NCI-H460 (cell line): ENCODE measurements at regions not wholly inside any gene's neighbourhood (a gene's known extent, or its start where the extent isn't known, plus 50 kb on each side); places are given as distances from the start of the nearest gene placed in this dataset.
A peak's percentile ranks its signal among the peaks of the same experiment; 100 is the strongest.
"Not testable (repeated sequence)": the region's sequence is repeated elsewhere in the genome, so short reads cannot be mapped to it uniquely, and the experiment has no call there.

ENCODE experiments used
- DNase-seq: peaks from one replicate; pipeline ENCODE4 v3.0.0-alpha.2; 2016; ENCODE audit warnings: low read depth; ENCODE audit errors: extremely low read depth

DNA sequence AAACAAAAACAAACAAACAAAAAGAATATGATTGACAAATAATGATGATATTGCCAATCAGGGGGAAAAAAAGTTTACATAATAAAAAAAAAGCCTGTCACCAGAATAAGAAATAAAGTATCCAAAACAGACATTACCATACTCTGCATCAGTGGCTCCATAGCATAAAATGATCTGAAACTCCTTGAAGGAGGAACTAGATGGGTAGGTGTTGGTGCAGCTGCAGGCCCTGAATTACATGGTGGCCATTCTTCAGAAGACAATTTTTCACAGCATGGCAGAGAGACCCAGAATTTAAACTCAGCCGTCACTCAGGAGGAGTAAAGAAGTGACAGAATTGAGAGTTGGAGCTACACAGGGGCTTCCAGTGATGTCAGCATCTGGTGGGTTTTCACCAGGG is 60.2 kb downstream of the GLUL start:
- DNase-seq: no peak

DNA sequence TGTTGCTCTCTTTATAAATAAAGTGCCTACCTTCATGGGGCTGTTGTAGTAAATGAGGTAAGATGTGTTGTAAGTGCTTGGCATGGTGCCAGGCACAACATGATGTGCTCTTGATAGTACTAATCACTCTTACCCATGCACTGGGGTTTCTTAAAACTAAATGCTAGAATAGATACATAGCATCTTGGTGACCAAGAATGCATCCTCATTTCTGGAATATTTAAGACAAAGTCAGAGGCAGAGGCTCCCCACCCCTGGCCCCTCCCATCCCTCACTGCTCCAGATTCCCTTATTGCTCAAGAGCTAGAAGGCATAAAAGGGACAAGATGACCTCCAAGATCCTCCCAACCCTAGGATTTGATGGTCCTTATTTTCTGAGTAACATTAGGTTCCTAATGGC is 61.3 kb downstream of the GLUL start:
- no peak for DNase-seq

DNA sequence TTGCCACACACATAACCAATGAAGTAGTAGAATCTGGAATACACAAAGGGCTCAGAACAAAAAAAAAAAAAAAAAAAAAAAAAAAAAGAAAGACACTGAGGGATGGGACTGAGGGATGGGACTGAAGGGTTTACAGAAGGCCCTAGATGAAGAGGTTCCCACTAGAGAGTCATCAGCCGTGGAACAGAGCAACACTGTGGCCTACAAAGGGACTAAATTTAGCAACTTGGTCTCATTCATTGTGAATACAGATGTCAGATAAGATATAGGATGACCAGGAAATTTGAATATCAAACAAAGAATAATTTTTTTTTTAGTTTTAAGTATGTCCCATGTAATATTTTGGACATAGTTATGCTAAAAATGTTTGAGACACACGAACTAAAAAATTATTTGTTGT is 62.1 kb downstream of the GLUL start:
- DNase-seq: no peak

DNA sequence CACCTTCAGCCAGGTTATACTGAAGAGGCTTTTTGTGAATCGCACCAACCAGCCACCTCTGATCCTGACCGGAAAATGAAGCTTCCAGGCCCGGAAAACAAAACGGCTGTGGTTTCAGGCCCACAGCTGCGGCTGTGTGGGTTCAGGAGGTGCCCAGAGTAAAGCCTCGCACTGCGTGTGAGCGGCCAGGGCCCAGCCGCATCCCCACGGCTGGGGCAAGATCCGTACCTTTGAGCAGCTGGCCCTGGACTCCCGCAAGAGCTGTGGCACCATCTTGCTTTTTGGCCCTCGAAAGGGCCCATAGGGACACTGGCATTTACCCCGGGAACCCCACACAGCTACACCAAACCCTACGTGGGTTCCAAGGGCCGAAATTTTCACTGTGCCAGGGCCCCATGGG is 63.0 kb downstream of the GLUL start:
- DNase-seq: no peak

DNA sequence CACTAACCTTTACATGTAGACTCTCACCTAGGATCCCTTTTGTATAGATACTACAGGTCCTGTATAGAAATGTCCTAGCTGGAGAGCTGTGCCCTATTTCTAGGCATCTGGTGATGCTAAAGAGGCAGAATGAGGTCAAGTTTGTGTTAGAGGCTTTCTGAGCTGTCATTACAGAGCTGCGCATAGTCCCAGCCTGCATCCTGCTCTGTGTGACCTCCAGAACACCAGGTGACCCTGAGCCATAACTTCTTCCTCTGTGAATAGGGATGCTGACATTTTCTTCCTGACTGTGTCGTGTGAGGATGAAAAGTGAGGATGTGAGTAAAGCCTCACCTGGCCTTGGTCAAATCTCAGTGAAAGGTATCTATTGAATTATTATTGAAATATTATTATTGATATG is 66.3 kb downstream of the GLUL start:
- no peak for DNase-seq

DNA sequence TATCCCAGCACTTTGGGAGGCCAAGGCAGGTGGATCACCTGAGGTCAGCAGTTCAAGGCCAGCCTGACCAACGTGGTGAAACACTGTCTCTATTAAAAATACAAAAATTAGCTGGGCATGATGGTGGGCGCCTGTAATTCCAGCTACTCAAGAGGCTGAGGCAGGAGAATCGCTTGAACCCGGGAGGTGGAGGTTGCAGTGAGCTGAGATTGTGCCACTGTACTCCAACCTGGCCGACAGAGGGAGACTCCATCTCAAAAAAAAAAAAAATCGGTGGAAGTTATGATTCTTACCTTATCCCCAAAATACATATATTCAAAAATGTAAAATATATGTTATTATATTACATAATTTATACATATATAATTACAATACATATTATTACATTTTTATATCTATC is 70.1 kb downstream of the GLUL start:
- not testable (repeated sequence) for DNase-seq

DNA sequence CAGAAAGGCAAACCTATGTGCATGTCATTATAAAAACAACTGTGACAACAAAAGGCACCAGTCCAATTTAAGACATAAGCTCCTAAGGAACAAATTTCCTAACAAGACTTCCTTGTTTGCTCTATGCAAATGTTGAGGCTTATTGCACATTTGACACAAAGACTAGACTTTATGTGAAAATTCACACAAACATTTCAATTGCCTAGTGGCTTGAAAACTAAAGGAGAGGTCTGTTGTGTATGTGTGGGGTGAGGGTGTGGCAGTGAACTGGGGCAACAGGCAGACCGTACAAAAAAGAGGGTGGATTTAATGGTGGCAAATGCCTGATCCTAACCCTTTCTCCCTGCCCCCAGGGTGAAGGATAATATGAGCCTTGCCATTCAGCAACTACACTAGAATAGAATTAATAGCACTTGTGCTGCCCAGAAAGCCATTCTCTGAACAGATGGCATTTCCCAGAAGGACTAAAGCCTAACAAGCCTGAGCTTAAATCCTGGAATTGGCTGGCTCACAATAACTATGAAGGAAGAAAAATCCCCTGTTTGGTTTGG is 73.9 kb downstream of the GLUL start:
- DNase-seq: peak; percentile 27

DNA sequence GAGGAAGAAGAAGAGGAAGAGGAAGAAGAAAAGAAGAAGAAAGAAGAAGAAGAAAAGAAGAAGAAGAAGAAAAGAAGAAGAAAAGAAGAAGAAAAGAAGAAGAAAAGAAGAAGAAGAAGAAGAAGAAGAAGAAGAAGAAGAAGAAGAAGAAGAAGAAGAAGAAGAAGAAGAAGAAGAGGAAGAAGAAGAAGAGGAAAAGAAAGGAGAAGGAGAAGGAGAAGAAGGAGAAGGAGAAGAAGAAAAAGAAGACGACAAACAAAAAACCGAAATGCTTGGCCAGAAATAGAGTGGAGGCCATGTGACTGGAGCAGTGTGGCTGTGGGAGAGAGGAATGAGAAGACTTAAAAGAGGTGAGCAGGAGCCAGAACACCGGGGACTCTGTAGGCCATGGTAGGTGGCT is 75.1 kb downstream of the GLUL start:
- DNase-seq: not testable (repeated sequence)

DNA sequence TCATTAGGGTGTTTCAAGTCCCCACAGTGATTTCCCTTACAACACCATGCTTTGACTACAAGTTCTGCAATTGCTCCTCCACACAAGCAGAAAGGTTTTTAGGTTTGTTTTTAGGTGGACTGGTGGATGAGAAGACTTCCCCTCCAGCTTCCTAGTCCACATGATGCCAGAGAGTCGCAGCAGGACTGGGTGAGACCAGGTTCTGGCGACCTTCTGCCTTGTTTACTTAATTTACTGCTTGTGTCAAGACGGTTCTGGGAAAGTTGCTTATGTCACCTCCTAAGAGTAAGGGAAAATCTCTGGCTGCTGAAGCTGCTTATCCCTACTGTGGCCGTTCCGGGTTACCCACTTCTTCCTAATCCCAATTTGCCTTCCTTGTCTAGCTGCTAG is 76.4 kb downstream of the GLUL start:
- DNase-seq: no peak

DNA sequence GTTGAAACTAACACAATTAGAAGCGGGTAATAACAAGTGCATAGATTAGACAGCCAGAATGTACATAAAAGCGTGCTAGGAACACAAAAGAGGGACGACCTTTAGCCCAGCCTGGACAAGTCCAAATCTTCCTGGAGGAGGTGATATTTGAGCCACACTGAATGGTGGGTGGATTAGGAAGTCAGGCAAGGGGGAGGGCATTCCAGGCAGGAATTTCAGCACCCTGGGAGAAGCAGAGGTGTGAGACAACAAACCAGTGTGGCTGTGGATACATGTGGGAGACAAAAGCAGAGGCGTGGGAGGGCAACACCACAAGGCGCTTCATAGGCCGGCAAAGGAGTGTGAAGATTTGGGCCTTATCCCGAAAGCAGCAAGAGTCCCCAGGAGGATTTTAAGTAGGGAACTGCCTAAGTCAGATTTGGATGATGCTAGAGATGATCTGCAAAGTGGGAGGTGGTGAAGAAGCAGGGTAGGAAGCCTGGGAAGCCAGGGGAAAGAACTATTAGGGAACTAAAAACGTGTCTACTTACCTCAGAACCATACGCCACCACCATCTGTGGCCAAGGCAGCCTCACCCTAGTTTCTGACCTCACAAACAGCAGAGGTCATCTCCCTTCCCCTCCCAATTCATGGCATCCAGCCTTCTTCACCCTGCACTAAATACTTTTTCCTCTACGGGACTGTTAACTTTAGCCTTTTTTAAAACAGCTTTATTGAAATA is 81.8 kb downstream of the GLUL start:
- DNase-seq: no peak

DNA sequence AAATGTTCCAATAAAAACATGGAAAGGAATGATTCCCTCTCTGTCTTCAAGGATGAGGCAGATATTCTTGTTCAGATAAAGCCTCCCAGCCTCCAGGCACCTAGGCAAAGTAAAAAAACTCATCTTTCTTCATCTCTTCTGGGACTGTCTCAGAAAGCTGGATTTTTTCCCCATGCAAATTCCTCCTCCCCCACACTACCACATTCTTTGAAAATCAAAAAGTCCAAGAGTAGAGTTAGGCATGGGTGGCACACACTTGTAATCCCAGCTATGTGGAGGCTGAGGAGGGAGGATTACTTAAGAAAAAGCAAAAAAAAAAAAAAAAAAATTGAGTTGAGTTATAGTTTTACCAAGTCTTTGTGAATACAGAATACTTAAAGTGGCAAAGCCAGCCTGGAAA is 82.8 kb downstream of the GLUL start:
- no peak for DNase-seq

DNA sequence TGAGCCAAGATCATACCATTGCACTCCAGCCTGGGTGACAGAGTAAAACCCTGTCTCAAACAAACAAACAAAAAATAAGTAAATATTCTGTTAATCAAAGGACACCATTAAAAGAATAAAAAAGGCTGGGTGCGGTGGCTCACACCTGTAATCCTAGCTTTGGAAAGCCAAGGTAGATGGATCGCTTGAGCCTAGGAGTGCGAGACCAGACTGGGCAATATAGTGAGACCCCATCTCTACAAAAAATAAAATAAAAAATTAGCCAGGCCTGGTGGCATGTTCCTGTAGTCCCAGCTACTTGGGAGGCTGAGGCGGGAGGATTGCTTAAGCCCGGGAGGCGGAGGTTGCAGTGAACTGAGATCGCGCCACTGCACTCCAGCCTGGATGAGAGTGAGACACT is 84.1 kb downstream of the GLUL start:
- DNase-seq: not testable (repeated sequence)

DNA sequence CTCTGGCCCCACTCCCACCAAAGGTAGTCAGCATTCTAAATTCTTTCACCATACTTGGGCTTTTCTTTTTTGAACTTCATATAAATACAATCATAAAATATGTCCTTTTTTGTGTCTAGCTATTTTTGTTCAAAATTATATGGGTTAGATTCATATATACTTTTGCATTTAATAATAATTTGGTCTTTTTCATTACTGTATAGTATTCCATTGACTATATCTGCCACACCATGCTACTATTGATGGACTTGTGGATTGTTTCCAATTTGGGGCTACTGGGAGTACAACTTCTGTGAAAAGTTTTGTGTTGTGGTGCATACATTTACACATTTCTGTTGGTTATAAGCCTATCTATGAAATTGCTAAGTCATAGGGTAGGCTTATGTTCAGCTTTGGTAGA is 85.7 kb downstream of the GLUL start:
- DNase-seq: no peak

DNA sequence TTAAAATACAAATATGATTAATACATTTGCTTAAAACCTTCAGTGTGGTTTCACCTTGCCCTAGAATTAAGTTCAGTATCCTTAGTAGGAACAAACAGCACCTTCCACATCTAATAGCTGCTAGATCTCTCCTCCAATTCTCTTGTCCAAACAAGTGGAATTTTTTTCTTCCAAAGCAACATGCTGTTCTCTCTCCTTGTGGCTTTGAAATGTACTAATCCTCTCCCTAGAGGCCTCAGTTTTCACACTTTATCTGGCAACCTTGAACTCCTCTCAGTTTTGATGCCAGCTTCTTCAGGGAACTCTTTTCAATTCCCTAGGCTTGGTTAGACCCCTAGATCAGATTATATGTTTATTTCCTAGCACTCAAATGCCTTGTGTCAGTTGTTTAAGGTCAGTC is 87.0 kb downstream of the GLUL start:
- DNase-seq: no peak

DNA sequence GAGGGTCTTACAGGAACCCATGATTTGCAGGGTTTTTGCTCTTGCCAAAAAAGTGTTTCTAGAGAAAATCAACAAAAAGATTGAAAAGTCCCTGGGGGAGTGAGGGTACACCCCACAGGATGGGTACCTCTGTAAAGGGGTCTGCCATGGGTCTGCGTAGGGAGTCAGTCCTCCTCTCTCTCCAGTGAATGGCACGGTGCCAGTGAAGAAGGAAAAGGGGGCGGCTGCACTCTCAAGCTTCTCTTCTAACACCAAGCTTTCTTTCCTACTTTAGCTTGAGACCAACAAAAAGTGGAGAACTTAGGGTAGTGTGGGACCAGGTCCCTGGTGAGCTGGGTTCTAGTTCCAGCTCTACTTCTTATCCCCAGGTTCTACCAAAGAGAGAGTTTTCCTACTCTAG is 87.4 kb downstream of the GLUL start:
- DNase-seq: no peak

DNA sequence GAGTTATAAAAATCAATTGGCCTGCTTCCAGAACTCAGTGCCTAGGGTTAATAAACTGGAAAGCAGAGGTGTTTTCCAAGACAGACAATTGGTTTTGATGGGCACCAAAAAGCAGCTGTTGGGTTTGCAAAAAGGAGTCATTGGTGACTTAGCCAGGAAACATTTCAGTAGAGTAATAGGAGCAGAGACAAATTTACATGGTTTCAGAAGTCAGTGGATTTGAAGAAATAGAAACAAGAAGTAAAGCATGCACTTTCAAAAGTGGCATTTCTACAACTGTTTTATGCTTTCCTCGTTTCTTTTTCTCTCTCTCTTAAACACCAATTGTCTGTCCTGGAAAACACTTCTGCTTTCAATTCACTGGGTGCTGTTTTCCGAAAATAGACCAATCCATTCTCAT is 87.8 kb downstream of the GLUL start:
- no peak for DNase-seq

DNA sequence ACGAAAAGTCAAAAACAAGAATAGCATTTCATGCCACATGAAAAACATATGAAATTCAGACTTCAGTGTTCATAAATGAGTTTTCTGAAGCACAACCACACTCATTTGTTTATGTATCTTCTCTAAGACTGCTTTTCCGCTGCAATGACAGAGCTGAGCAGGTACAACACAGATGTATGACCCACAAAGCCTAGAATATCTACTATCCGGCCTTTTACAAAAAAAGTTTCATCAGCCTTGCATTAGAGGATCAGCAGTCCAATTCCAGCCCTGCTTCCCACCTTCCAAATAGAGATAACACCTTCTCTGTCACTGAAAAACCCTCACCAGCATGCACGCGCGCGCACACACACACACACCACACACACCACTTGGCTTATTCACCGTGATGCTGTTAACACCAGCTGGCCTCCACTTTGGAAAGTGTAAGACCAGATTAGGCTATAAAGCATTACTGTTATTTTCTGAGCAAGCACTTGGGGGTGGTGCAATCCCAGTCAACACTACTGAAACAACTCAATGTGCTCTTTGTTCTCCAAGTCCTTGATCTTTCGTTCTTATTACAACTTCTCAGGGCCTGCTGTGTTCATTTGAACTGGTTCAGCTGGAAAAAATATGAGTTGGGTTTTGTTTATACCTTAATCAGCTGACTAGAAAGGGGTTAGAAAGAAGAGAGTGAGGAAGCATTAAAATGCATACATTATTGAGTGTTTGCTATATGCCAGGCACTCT is 90.0 kb downstream of the GLUL start:
- DNase-seq: no peak

DNA sequence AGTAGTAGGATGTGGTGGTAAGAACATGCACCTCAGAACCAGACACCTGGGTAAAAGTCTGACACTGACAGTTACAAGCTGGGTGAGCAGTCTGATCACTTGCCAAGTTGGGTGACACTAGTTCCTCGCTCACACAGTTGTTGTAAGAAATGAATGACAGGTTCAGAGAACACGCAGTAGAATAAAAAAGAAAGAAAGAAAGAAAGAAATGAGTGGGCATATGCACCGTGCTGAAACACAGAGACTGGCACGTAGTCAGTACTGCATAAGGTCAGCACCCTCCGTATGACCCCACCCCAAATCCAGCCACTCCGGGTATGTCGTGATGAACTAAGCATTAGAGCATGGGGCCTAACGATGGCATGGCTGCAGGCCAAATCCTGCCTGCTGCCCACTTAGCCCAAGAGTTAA is 90.6 kb downstream of the GLUL start:
- no peak for DNase-seq

DNA sequence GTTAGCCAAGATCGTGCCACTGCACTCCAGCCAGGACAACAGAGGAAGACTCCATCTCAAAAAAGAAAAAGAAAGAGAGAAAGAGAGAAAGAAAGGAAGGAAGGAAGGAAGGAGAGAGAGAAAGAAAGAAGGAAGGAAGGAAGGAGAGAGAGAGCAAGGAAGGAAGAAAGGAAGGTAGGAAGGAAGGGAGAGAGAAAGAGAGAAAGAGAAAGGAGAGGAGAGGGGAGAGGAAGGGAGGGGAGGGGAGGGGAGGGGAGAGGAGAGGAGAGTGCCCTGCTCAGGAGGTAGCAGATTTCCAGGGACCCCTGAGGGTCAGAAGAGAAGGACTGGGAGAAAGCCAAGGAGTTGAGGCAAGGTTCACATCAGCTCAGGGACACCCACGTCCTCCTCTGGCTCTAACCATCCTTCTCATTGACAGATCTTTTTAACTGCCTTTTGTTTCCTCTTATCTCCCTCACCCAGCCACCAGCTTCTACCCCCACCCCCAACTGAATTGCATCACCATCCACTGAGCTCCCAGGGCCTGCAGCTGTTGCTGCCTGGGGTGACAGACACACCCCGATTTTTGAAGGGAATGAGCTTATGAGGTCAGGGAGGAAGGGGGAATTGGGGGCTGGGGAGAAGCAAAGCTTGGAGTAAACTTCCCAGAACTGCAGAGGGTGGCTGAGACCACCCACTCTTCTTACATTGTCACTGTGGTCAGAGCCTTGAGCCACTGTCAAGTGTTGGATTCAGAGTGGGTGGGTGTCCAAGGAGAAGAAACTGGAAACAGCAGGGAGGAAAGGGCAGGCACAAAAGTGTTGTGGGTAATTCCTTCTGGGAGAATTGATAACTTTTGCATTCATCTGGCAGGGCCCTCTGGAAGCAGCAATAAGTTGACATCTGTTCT is 91.6 kb downstream of the GLUL start:
- no peak for DNase-seq

DNA sequence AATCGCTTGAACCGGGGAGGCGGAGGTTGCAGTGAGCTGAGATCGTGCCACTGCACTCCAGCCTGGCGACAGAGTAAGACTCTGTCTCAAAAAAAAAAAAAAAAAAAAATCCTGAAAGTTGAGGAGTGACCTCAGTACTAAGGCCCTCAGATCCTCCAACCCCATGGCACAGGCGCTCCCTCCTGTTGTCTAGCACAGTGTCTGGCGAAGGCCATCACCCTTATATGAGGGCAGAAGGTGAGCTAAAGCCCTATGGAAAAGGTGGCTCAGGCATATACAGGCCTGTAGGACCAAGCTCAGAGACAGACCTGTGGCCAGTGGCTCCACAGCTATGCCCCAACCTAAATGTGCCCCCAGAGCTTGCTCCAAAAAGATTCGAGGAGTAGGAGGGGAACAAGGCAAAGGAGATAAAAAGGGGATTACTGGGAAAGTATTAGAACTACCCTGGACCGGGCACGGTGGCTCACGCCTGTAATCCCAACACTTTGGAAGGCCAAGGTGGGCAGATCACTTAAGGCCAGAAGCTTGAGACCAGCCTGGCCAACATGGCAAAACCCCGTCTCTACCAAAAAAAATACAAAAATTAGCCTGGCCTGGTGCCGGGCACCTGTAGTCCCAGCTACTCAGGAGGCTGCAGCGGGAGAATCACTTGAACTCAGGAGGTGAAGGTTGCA is 92.4 kb downstream of the GLUL start:
- DNase-seq: not testable (repeated sequence)

DNA sequence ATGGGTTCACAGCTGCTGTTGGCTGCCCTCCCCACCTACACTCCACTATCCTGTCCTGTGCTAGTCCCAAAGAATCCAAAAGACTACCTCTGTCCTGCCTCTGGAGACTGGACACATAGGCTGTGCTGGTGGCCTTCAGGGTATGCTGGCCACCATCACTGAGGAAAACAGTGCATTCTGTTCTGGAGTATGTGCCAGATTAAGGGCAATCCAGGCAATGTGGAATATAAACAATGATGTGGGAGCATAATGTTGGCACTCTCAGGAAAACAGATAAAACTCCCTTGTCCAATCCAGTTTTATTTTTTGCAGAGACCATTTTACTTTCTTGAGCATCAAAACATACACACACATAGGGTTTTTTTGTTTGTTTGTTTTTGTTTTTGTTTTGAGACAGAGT is 94.3 kb downstream of the GLUL start:
- no peak for DNase-seq
